H1 (cell line): ENCODE measurements at regions not wholly inside any gene's neighbourhood (a gene's known extent, or its start where the extent isn't known, plus 50 kb on each side); places are given as distances from the start of the nearest gene placed in this dataset.

Experiments used
- FOSL1 ChIP-seq: IDR thresholded peaks from 2 replicates; pipeline ENCODE4 v1.6.1; 2011; ENCODE audit warnings: mild to moderate bottlenecking, low read depth, low read length, moderate library complexity; ENCODE audit not compliant: insufficient read depth
- GABPA ChIP-seq: IDR thresholded peaks from 2 replicates; pipeline ENCODE4 v1.6.1; 2011; ENCODE audit warnings: mild to moderate bottlenecking, low read length, moderate library complexity, borderline replicate concordance; ENCODE audit not compliant: insufficient read depth
- HDAC6 ChIP-seq: IDR thresholded peaks from one replicate; pipeline ENCODE4 v1.7.1; 2012; ENCODE audit warnings: low read depth, mild to moderate bottlenecking, inconsistent platforms, low read length, moderate library complexity
- KDM4A ChIP-seq: IDR thresholded peaks from one replicate; pipeline ENCODE4 v1.7.1; 2012; ENCODE audit warnings: low read depth, mild to moderate bottlenecking, moderate library complexity, low read length, inconsistent platforms; ENCODE audit not compliant: severe bottlenecking
- RAD21 ChIP-seq, 2 experiments: IDR thresholded peaks in 1 of 2; conservative IDR thresholded peaks in 1 of 2; 2 replicates each; pipeline ENCODE4 v1.6.1; 2011; ENCODE audit warnings: low read depth in 2 of 2, low read length in 2 of 2, improper control_type of control experiment in 1 of 2, inconsistent platforms in 1 of 2, mild to moderate bottlenecking in 1 of 2, moderate library complexity in 1 of 2
- RNF2 ChIP-seq: fragments of 200-900, 300-1000 bp; sonication (generic); IDR thresholded peaks from 2 replicates; pipeline ENCODE4 v1.7.1; 2016; ENCODE audit warnings: borderline replicate concordance, low read depth, mild to moderate bottlenecking, antibody characterized with exemption, low read length; ENCODE audit not compliant: poor library complexity, severe bottlenecking; ENCODE audit errors: missing control alignments
- SIN3A ChIP-seq, 2 experiments: IDR thresholded peaks in 1 of 2; conservative IDR thresholded peaks in 1 of 2; 2 replicates each; pipeline ENCODE4 v1.6.1; 2011 to 2012; ENCODE audit warnings: low read length in 2 of 2, improper control_type of control experiment in 1 of 2, low read depth in 1 of 2, mild to moderate bottlenecking in 1 of 2
- SIRT6 ChIP-seq: IDR thresholded peaks from one replicate; pipeline ENCODE4 v1.7.1; 2012; ENCODE audit warnings: low read length, inconsistent platforms
- TEAD4 ChIP-seq: IDR thresholded peaks from 2 replicates; pipeline ENCODE4 v1.6.1; 2012; ENCODE audit warnings: low read depth, low read length, inconsistent platforms, mixed read lengths
- TF ChIP-seq, protein P1 (sequence below): fragments of 300-600 bp; sonication (generic); IDR thresholded peaks from 2 replicates; pipeline ENCODE4 v1.7.1; 2012; ENCODE audit warnings: low read length, moderate library complexity, mild to moderate bottlenecking, inconsistent platforms; ENCODE audit not compliant: insufficient replicate concordance

DNA sequence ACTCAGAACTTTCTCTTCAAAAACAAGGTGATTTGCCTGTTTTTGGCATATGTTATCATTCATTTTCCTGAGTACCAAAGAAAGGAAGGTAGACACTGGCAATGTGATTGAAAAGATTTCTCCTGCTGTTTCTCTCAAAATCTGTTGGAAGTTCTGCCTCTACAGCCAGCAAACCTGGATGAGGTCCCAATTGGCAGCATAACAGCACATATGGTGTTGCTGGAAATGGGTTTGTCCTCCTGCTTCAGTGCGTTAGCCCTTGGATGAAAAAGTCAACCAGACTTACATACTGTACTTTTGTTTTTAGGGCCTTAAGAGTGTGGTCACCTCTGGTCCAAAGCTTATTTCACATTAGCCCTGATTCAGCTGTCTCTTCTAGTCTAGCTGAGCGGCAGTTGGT, 237.6 kb upstream of the MME start (continued):
- TF ChIP-seq, protein P1, sequence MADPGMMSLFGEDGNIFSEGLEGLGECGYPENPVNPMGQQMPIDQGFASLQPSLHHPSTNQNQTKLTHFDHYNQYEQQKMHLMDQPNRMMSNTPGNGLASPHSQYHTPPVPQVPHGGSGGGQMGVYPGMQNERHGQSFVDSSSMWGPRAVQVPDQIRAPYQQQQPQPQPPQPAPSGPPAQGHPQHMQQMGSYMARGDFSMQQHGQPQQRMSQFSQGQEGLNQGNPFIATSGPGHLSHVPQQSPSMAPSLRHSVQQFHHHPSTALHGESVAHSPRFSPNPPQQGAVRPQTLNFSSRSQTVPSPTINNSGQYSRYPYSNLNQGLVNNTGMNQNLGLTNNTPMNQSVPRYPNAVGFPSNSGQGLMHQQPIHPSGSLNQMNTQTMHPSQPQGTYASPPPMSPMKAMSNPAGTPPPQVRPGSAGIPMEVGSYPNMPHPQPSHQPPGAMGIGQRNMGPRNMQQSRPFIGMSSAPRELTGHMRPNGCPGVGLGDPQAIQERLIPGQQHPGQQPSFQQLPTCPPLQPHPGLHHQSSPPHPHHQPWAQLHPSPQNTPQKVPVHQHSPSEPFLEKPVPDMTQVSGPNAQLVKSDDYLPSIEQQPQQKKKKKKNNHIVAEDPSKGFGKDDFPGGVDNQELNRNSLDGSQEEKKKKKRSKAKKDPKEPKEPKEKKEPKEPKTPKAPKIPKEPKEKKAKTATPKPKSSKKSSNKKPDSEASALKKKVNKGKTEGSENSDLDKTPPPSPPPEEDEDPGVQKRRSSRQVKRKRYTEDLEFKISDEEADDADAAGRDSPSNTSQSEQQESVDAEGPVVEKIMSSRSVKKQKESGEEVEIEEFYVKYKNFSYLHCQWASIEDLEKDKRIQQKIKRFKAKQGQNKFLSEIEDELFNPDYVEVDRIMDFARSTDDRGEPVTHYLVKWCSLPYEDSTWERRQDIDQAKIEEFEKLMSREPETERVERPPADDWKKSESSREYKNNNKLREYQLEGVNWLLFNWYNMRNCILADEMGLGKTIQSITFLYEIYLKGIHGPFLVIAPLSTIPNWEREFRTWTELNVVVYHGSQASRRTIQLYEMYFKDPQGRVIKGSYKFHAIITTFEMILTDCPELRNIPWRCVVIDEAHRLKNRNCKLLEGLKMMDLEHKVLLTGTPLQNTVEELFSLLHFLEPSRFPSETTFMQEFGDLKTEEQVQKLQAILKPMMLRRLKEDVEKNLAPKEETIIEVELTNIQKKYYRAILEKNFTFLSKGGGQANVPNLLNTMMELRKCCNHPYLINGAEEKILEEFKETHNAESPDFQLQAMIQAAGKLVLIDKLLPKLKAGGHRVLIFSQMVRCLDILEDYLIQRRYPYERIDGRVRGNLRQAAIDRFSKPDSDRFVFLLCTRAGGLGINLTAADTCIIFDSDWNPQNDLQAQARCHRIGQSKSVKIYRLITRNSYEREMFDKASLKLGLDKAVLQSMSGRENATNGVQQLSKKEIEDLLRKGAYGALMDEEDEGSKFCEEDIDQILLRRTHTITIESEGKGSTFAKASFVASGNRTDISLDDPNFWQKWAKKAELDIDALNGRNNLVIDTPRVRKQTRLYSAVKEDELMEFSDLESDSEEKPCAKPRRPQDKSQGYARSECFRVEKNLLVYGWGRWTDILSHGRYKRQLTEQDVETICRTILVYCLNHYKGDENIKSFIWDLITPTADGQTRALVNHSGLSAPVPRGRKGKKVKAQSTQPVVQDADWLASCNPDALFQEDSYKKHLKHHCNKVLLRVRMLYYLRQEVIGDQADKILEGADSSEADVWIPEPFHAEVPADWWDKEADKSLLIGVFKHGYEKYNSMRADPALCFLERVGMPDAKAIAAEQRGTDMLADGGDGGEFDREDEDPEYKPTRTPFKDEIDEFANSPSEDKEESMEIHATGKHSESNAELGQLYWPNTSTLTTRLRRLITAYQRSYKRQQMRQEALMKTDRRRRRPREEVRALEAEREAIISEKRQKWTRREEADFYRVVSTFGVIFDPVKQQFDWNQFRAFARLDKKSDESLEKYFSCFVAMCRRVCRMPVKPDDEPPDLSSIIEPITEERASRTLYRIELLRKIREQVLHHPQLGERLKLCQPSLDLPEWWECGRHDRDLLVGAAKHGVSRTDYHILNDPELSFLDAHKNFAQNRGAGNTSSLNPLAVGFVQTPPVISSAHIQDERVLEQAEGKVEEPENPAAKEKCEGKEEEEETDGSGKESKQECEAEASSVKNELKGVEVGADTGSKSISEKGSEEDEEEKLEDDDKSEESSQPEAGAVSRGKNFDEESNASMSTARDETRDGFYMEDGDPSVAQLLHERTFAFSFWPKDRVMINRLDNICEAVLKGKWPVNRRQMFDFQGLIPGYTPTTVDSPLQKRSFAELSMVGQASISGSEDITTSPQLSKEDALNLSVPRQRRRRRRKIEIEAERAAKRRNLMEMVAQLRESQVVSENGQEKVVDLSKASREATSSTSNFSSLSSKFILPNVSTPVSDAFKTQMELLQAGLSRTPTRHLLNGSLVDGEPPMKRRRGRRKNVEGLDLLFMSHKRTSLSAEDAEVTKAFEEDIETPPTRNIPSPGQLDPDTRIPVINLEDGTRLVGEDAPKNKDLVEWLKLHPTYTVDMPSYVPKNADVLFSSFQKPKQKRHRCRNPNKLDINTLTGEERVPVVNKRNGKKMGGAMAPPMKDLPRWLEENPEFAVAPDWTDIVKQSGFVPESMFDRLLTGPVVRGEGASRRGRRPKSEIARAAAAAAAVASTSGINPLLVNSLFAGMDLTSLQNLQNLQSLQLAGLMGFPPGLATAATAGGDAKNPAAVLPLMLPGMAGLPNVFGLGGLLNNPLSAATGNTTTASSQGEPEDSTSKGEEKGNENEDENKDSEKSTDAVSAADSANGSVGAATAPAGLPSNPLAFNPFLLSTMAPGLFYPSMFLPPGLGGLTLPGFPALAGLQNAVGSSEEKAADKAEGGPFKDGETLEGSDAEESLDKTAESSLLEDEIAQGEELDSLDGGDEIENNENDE: no peak
- TF ChIP-seq HDAC6: no peak
- TF ChIP-seq SIN3A (conservative IDR thresholded peaks at IDR 0.05 in 1 of 2, IDR thresholded peaks at IDR 0.05 in 1 of 2; ENCODE audit: low read depth in 1 of 2, low read length in 2 of 2): no peak
- no peak for TF ChIP-seq RNF2
- TF ChIP-seq KDM4A: no peak
- no peak for TF ChIP-seq RAD21 (IDR thresholded peaks at IDR 0.05 in 1 of 2, conservative IDR thresholded peaks at IDR 0.05 in 1 of 2; ENCODE audit: low read depth in 2 of 2, low read length in 2 of 2)
- no peak for TF ChIP-seq FOSL1
- no peak for TF ChIP-seq GABPA
- TF ChIP-seq TEAD4: no peak
- no peak for TF ChIP-seq SIRT6
